ENCODE measurements at regions not wholly inside any gene's neighbourhood (a gene's known extent, or its start where the extent isn't known, plus 50 kb on each side); places are given as distances from the start of the nearest gene placed in this dataset.

GRCh38 chr2:198757069-198757468, 700.7 kb downstream of the SATB2 start:
- Histone ChIP-seq H4K91ac (ENCODE audit: low read depth, low read length, poor library complexity) (no peak overlapping the region), H3K4me3 (ENCODE audit: low read length in 2 of 2) (no peak overlapping the region), H3K9ac (ENCODE audit: low read depth, low read length, poor library complexity) (no peak overlapping the region), H2BK5ac (ENCODE audit: low read length) (no peak overlapping the region), H4K8ac (ENCODE audit: low read depth, low read length) (no peak overlapping the region), H3K4me2 (ENCODE audit: insufficient read depth, low read length, poor library complexity, severe bottlenecking) (no peak overlapping the region), H3K36me3 (replicated peaks in 1 of 2; ENCODE audit: control insufficient read depth in 2 of 2, insufficient read depth in 2 of 2, low read length in 2 of 2) (no peaks in the 10 kb centered on the region), H3K14ac (ENCODE audit: low read length) (no peak overlapping the region), H3K79me1 (ENCODE audit: low read depth, low read length) (no peaks in the 10 kb centered on the region), H2BK12ac (ENCODE audit: low read length) (no peak overlapping the region), H3K9me3 (replicated peaks in 1 of 2; ENCODE audit: control insufficient read depth in 2 of 2, insufficient read depth in 1 of 2, low read depth in 1 of 2, low read length in 2 of 2) (no peaks in the 10 kb centered on the region), H2BK120ac (ENCODE audit: low read depth, low read length) (no peak overlapping the region), H3K4ac (ENCODE audit: low read length) (no peak overlapping the region), H2AFZ (ENCODE audit: low read length) (no peak overlapping the region), H3K27ac (replicated peaks; ENCODE audit: low read length) (no peak overlapping the region), H3K23ac (ENCODE audit: low read depth, low read length, poor library complexity) (no peak overlapping the region), H3K18ac (ENCODE audit: low read length) (no peak overlapping the region), H3K4me1 (ENCODE audit: control insufficient read depth in 2 of 2, insufficient read depth in 1 of 2, low read depth in 1 of 2, low read length in 2 of 2) (no peaks in the 10 kb centered on the region), H3K27me3 (ENCODE audit: control insufficient read depth in 3 of 3, insufficient read depth in 3 of 3, low read depth in 1 of 3, low read length in 3 of 3) (no peaks in the 10 kb centered on the region), H2BK15ac (ENCODE audit: low read length) (no peak overlapping the region), H2AK5ac (ENCODE audit: low read depth, low read length) (no peak overlapping the region)
- DNase-seq (ENCODE audit: low spot score): no peak
- no CpG with 5 or more reads among the region's 3 CpGs for WGBS, 2 donors (ENCODE audit: extremely low coverage in 2 of 2, insufficient read length in 2 of 2, insufficient replicate concordance in 1 of 2)

GRCh38 chr2:198756166-198756565, 701.6 kb downstream of the SATB2 start:
- Histone ChIP-seq H3K4me1 (ENCODE audit: control insufficient read depth in 2 of 2, insufficient read depth in 1 of 2, low read depth in 1 of 2, low read length in 2 of 2) (no peaks in the 10 kb centered on the region), H2BK12ac (ENCODE audit: low read length) (no peak overlapping the region), H2AK5ac (ENCODE audit: low read depth, low read length) (no peak overlapping the region), H3K23ac (ENCODE audit: low read depth, low read length, poor library complexity) (no peak overlapping the region), H3K4ac (ENCODE audit: low read length) (no peak overlapping the region), H3K9me3 (replicated peaks in 1 of 2; ENCODE audit: control insufficient read depth in 2 of 2, insufficient read depth in 1 of 2, low read depth in 1 of 2, low read length in 2 of 2) (no peaks in the 10 kb centered on the region), H4K91ac (ENCODE audit: low read depth, low read length, poor library complexity) (no peak overlapping the region), H2AFZ (ENCODE audit: low read length) (no peak overlapping the region), H3K14ac (ENCODE audit: low read length) (no peak overlapping the region), H2BK15ac (ENCODE audit: low read length) (no peak overlapping the region), H3K4me3 (ENCODE audit: low read length in 2 of 2) (no peak overlapping the region), H4K8ac (ENCODE audit: low read depth, low read length) (no peak overlapping the region), H3K36me3 (replicated peaks in 1 of 2; ENCODE audit: control insufficient read depth in 2 of 2, insufficient read depth in 2 of 2, low read length in 2 of 2) (no peaks in the 10 kb centered on the region), H2BK5ac (ENCODE audit: low read length) (no peak overlapping the region), H3K79me1 (ENCODE audit: low read depth, low read length) (no peaks in the 10 kb centered on the region), H3K27me3 (ENCODE audit: control insufficient read depth in 3 of 3, insufficient read depth in 3 of 3, low read depth in 1 of 3, low read length in 3 of 3) (no peaks in the 10 kb centered on the region), H3K4me2 (ENCODE audit: insufficient read depth, low read length, poor library complexity, severe bottlenecking) (no peak overlapping the region), H2BK120ac (ENCODE audit: low read depth, low read length) (no peak overlapping the region), H3K9ac (ENCODE audit: low read depth, low read length, poor library complexity) (no peak overlapping the region), H3K18ac (ENCODE audit: low read length) (no peak overlapping the region), H3K27ac (replicated peaks; ENCODE audit: low read length) (no peak overlapping the region)
- WGBS, 2 donors (ENCODE audit: extremely low coverage in 2 of 2, insufficient read length in 2 of 2, insufficient replicate concordance in 1 of 2): no CpG with 5 or more reads among the region's 3 CpGs
- no peak for DNase-seq (ENCODE audit: low spot score)

GRCh38 chr2:198753101-198753500, 704.6 kb downstream of the SATB2 start:
- Histone ChIP-seq H3K36me3 (replicated peaks in 1 of 2; ENCODE audit: control insufficient read depth in 2 of 2, insufficient read depth in 2 of 2, low read length in 2 of 2) (no peaks in the 10 kb centered on the region), H4K8ac (ENCODE audit: low read depth, low read length) (no peak overlapping the region), H2BK12ac (ENCODE audit: low read length) (no peak overlapping the region), H2AFZ (ENCODE audit: low read length) (no peak overlapping the region), H2BK5ac (ENCODE audit: low read length) (no peak overlapping the region), H3K23ac (ENCODE audit: low read depth, low read length, poor library complexity) (no peak overlapping the region), H4K91ac (ENCODE audit: low read depth, low read length, poor library complexity) (no peak overlapping the region), H2BK120ac (ENCODE audit: low read depth, low read length) (no peak overlapping the region), H3K4ac (ENCODE audit: low read length) (no peak overlapping the region), H3K4me2 (ENCODE audit: insufficient read depth, low read length, poor library complexity, severe bottlenecking) (no peak overlapping the region), H3K27ac (replicated peaks; ENCODE audit: low read length) (no peak overlapping the region), H2AK5ac (ENCODE audit: low read depth, low read length) (no peak overlapping the region), H3K79me1 (ENCODE audit: low read depth, low read length) (no peaks in the 10 kb centered on the region), H2BK15ac (ENCODE audit: low read length) (no peak overlapping the region), H3K4me3 (ENCODE audit: low read length in 2 of 2) (no peak overlapping the region), H3K9ac (ENCODE audit: low read depth, low read length, poor library complexity) (no peak overlapping the region), H3K18ac (ENCODE audit: low read length) (no peak overlapping the region), H3K4me1 (ENCODE audit: control insufficient read depth in 2 of 2, insufficient read depth in 1 of 2, low read depth in 1 of 2, low read length in 2 of 2) (no peaks in the 10 kb centered on the region), H3K14ac (ENCODE audit: low read length) (no peak overlapping the region), H3K9me3 (replicated peaks in 1 of 2; ENCODE audit: control insufficient read depth in 2 of 2, insufficient read depth in 1 of 2, low read depth in 1 of 2, low read length in 2 of 2) (no peaks in the 10 kb centered on the region), H3K27me3 (ENCODE audit: control insufficient read depth in 3 of 3, insufficient read depth in 3 of 3, low read depth in 1 of 3, low read length in 3 of 3) (no peaks in the 10 kb centered on the region)
- WGBS, 2 donors (ENCODE audit: extremely low coverage in 2 of 2, insufficient read length in 2 of 2, insufficient replicate concordance in 1 of 2): no CpG with 5 or more reads among the region's 3 CpGs
- no peak for DNase-seq (ENCODE audit: low spot score)

- Histone ChIP-seq H2BK15ac (ENCODE audit: low read length) (no peak overlapping the region), H3K4ac (ENCODE audit: low read length) (no peak overlapping the region), H2BK12ac (ENCODE audit: low read length) (no peak overlapping the region), H3K9me3 (replicated peaks in 1 of 2; ENCODE audit: control insufficient read depth in 2 of 2, insufficient read depth in 1 of 2, low read depth in 1 of 2, low read length in 2 of 2) (no peaks in the 10 kb centered on the region), H2AFZ (ENCODE audit: low read length) (no peak overlapping the region), H4K91ac (ENCODE audit: low read depth, low read length, poor library complexity) (no peak overlapping the region), H2BK120ac (ENCODE audit: low read depth, low read length) (no peak overlapping the region), H3K4me3 (ENCODE audit: low read length in 2 of 2) (no peak overlapping the region), H4K8ac (ENCODE audit: low read depth, low read length) (no peak overlapping the region), H3K14ac (ENCODE audit: low read length) (no peak overlapping the region), H3K79me1 (ENCODE audit: low read depth, low read length) (no peaks in the 10 kb centered on the region), H3K4me2 (ENCODE audit: insufficient read depth, low read length, poor library complexity, severe bottlenecking) (no peak overlapping the region), H3K23ac (ENCODE audit: low read depth, low read length, poor library complexity) (no peak overlapping the region), H3K27ac (replicated peaks; ENCODE audit: low read length) (no peak overlapping the region), H3K4me1 (ENCODE audit: control insufficient read depth in 2 of 2, insufficient read depth in 1 of 2, low read depth in 1 of 2, low read length in 2 of 2) (no peaks in the 10 kb centered on the region), H3K18ac (ENCODE audit: low read length) (no peak overlapping the region), H2BK5ac (ENCODE audit: low read length) (no peak overlapping the region), H3K36me3 (replicated peaks in 1 of 2; ENCODE audit: control insufficient read depth in 2 of 2, insufficient read depth in 2 of 2, low read length in 2 of 2) (no peaks in the 10 kb centered on the region), H2AK5ac (ENCODE audit: low read depth, low read length) (no peak overlapping the region), H3K9ac (ENCODE audit: low read depth, low read length, poor library complexity) (no peak overlapping the region), H3K27me3 (ENCODE audit: control insufficient read depth in 3 of 3, insufficient read depth in 3 of 3, low read depth in 1 of 3, low read length in 3 of 3) (no peaks in the 10 kb centered on the region)
- WGBS, 2 donors (ENCODE audit: extremely low coverage in 2 of 2, insufficient read length in 2 of 2, insufficient replicate concordance in 1 of 2): no CpG with 5 or more reads among the region's 2 CpGs
- no peak for DNase-seq (ENCODE audit: low spot score)
Measured at GRCh38 chr2:198749364-198749763, 708.4 kb downstream of the SATB2 start.
